ENCODE measurements at regions not wholly inside any gene's neighbourhood (a gene's known extent, or its start where the extent isn't known, plus 50 kb on each side); places are given as distances from the start of the nearest gene placed in this dataset.

DNA sequence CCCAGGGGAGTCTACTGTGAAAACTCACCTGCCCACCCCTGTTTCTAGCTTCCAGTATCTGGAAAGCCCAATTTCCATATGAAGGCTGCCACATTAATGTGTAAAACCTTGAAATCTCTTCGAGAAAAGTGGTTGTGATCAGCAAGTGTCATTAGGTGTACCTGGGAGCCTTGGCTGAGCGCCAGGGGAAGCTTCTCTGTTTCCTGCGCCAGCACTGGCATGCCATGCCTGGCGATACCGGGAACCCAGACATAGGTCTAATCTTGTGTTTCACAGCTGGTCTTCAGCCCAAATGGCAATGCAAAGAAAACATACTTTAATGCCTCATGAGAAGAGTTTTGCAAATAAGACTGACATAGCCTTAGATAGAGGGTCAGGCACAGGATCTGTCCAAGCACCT, 101.6 kb downstream of the TENT4A start:
- TF ChIP-seq CTCF (IDR thresholded peaks at IDR 0.05 in 4 of 5, conservative IDR thresholded peaks at IDR 0.05 in 1 of 5) (no peak), POLR2A (IDR thresholded peaks at IDR 0.05) (no peak)

Measured in gastrocnemius medialis (tissue), 4 donors.